Tibial artery (tissue), 4 donors: ENCODE measurements at regions not wholly inside any gene's neighbourhood (a gene's known extent, or its start where the extent isn't known, plus 50 kb on each side); places are given as distances from the start of the nearest gene placed in this dataset.

Source experiments
- DNase-seq, 2 donors: peaks; one replicate each; pipeline ENCODE4 v3.0.0-alpha.2; 2019
- H3K27ac ChIP-seq, 2 donors: fragments of 200-600 bp; sonication (generic) in 1 of 2; 1 replicate in 1 of 2; 2 replicates in 1 of 2; pipeline ENCODE4 v1.5.1; 2018 to 2019; ENCODE audit warnings: mild to moderate bottlenecking in 1 of 2
- H3K27me3 ChIP-seq, 2 donors: fragments of 200-600 bp; sonication (generic) in 1 of 2; one replicate each; pipeline versions ENCODE4 v1.5.1 to v1.6.0; 2016 to 2019
- H3K36me3 ChIP-seq, 3 donors: fragments of 200-600 bp; sonication (generic) in 2 of 3; one replicate each; pipeline ENCODE4 v1.5.1; 2016 to 2019; ENCODE audit warnings: mild to moderate bottlenecking in 2 of 3
- H3K4me1 ChIP-seq, 4 donors: fragments of 200-600 bp; sonication (generic) in 2 of 4; 1 replicate in 3 of 4; 2 replicates in 1 of 4; pipeline ENCODE4 v1.5.1; 2016 to 2019
- H3K4me3 ChIP-seq, 2 donors: fragments of 200-600 bp; sonication (generic) in 1 of 2; 1 replicate in 1 of 2; 2 replicates in 1 of 2; pipeline ENCODE4 v1.5.1; 2018 to 2019; ENCODE audit warnings: mild to moderate bottlenecking in 2 of 2
- H3K9me3 ChIP-seq, 3 donors: fragments of 200-600 bp; sonication (generic) in 1 of 3; one replicate each; pipeline ENCODE4 v1.5.1; 2016 to 2019
- intact Hi-C: fragments of 100-400 bp; cut with DNase I; formaldehyde crosslinking; loops from one replicate; pipeline ENCODE4 v1.15.0; 2023; ENCODE audit warnings: low total_unique reads
- TF ChIP-seq, protein P1 (sequence below), 2 experiments: fragments of 200-600 bp in 1 of 2; fragments of 450-650 bp in 1 of 2; IDR thresholded peaks; one replicate each; pipeline ENCODE4 v1.5.1; 2017 to 2019; ENCODE audit warnings: antibody characterized with exemption in 2 of 2, mild to moderate bottlenecking in 1 of 2, moderate library complexity in 1 of 2

DNA sequence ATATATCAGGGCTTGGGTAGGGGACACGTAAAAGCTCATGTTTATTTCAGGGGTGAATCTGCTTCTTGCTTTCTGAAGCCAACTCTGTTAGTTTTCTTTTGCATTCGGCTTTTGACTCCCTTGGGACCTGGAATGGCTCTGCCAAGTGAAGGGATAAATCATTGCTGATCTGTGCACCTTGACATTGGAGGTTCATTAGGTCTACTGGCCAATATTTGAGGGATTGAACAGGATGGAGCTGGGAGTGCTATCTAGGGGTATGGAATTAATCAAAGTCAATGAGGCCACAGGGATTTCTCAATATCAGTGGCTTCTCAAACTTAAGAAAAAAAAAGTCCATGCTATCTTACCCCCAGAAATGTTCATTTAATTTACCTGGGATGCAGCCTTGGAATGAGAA is 203.5 kb upstream of the RMST start:
- intact Hi-C loops: no loop called here
- Histone ChIP-seq H3K27me3 (no peaks in the 10 kb centered on the region), H3K4me3 (no peak overlapping the region)

DNA sequence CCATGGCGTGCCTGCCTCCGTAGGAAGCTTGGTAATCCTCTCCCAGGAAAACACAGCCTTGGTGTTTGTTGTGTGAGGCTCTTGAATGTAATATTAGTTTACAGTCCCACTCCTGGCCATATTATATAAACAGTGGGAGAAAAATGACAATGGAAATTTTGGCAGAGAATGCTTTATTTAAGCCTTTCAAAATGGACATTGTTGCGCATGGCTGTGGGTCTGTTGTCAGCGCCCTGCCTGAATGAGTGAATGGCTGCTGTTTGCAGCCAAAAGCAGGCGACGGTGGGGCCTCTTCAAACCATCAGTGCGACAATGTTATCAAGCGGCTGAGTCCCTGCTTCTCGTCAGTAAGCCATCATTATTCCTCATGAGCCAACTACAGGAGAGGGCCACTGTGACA is 201.8 kb upstream of the RMST start:
- intact Hi-C loops: no loop called here
- H3K27me3 ChIP-seq: no peaks in the 10 kb centered on the region
- no peaks in the 10 kb centered on the region for H3K4me1 ChIP-seq
- H3K9me3 ChIP-seq: no peaks in the 10 kb centered on the region
- no peaks in the 10 kb centered on the region for H3K36me3 ChIP-seq
- no peak for DNase-seq
- no peak overlapping the region for H3K4me3 ChIP-seq
- TF ChIP-seq, protein P1, sequence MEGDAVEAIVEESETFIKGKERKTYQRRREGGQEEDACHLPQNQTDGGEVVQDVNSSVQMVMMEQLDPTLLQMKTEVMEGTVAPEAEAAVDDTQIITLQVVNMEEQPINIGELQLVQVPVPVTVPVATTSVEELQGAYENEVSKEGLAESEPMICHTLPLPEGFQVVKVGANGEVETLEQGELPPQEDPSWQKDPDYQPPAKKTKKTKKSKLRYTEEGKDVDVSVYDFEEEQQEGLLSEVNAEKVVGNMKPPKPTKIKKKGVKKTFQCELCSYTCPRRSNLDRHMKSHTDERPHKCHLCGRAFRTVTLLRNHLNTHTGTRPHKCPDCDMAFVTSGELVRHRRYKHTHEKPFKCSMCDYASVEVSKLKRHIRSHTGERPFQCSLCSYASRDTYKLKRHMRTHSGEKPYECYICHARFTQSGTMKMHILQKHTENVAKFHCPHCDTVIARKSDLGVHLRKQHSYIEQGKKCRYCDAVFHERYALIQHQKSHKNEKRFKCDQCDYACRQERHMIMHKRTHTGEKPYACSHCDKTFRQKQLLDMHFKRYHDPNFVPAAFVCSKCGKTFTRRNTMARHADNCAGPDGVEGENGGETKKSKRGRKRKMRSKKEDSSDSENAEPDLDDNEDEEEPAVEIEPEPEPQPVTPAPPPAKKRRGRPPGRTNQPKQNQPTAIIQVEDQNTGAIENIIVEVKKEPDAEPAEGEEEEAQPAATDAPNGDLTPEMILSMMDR (IDR thresholded peaks at IDR 0.05): no peak
- no peak overlapping the region for H3K27ac ChIP-seq

More for the DNA sequence above, 203.5 kb upstream of the RMST start:
- DNase-seq: no peak
- no peaks in the 10 kb centered on the region for H3K4me1 ChIP-seq
- H3K9me3 ChIP-seq: no peaks in the 10 kb centered on the region
- no peaks in the 10 kb centered on the region for H3K36me3 ChIP-seq
- no peak overlapping the region for H3K27ac ChIP-seq
- TF ChIP-seq, protein P1 (IDR thresholded peaks at IDR 0.05): no peak

- Histone ChIP-seq H3K27me3 (no peaks in the 10 kb centered on the region), H3K36me3 (no peaks in the 10 kb centered on the region), H3K4me1 (no peaks in the 10 kb centered on the region), H3K4me3 (no peak overlapping the region), H3K9me3 (no peaks in the 10 kb centered on the region), H3K27ac (no peak overlapping the region)
- intact Hi-C loops: no loop called here
- TF ChIP-seq, protein P1 (IDR thresholded peaks at IDR 0.05): no peak
- no peak for DNase-seq
Measured at GRCh38 chr12:97267166-97267565, 195.4 kb upstream of the RMST start.

GRCh38 chr12:97267594-97268202 is 194.9 kb upstream of the RMST start:
- Histone ChIP-seq H3K9me3 (no peaks in the 10 kb centered on the region), H3K36me3 (no peaks in the 10 kb centered on the region), H3K27me3 (no peaks in the 10 kb centered on the region), H3K27ac (no peak overlapping the region), H3K4me1 (no peaks in the 10 kb centered on the region), H3K4me3 (no peak overlapping the region)
- intact Hi-C loops: no loop called here
- DNase-seq: no peak
- TF ChIP-seq, protein P1 (IDR thresholded peaks at IDR 0.05): no peak

- intact Hi-C loops: loop anchor here (5.0 kb wide), 1 partner anchor 185 kb away; no protein-coding TSS in a partner anchor
- Histone ChIP-seq H3K4me3 (no peak overlapping the region), H3K36me3 (no peaks in the 10 kb centered on the region), H3K9me3 (no peaks in the 10 kb centered on the region), H3K4me1 (no peaks in the 10 kb centered on the region), H3K27ac (no peak overlapping the region), H3K27me3 (peaks cover 0 to 3% of the 10 kb centered on the region in 2 donors)
- TF ChIP-seq, protein P1 (IDR thresholded peaks at IDR 0.05): no peak
- DNase-seq: no peak
Measured at GRCh38 chr12:97272471-97272870, 190.1 kb upstream of the RMST start.

DNA sequence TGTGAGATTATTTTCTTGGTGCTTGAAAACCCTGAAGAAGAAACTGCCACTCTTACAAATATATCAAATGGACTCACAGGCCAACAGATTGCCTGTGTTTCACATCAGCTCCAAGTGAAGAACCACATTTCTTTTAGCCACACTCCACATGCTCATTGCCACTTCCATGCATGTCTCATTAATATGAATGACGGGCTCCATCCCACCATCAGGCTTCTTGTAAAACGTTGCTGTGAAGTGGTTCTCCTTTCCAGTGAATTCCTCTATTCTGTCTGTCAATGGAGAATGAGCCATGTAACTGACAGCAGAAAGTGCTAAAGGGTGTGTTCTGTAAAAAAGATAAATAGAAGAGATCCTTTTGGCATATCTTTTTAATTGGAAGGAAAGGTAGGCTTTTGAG is 188.2 kb upstream of the RMST start:
- Histone ChIP-seq H3K27me3 (peaks cover 0 to 3% of the 10 kb centered on the region in 2 donors), H3K4me3 (no peak overlapping the region), H3K36me3 (no peaks in the 10 kb centered on the region), H3K9me3 (no peaks in the 10 kb centered on the region), H3K4me1 (no peaks in the 10 kb centered on the region), H3K27ac (no peak overlapping the region)
- TF ChIP-seq, protein P1 (IDR thresholded peaks at IDR 0.05): no peak
- no peak for DNase-seq
- intact Hi-C loops: loop anchor here (5.0 kb wide), 1 partner anchor 183 kb away; no protein-coding TSS in a partner anchor
